ENCODE measurements at regions not wholly inside any gene's neighbourhood (a gene's known extent, or its start where the extent isn't known, plus 50 kb on each side); places are given as distances from the start of the nearest gene placed in this dataset.

- TF ChIP-seq MXI1 (IDR thresholded peaks at IDR 0.05; ENCODE audit: borderline replicate concordance, low read depth, low read length) = no peak
- no peak for TF ChIP-seq CTCF (conservative IDR thresholded peaks at IDR 0.05; ENCODE audit: low read depth, low read length)
- TF ChIP-seq CEBPB (IDR thresholded peaks at IDR 0.05; ENCODE audit: low read depth, low read length) = peak; percentile 6; the same call in 1 of the 2 replicates
These were observed 412.1 kb upstream of the DPH6 start for GRCh38 chr15:35958021-35958420.

Measured in IMR-90 (cell line).